ENCODE measurements at regions not wholly inside any gene's neighbourhood (a gene's known extent, or its start where the extent isn't known, plus 50 kb on each side); places are given as distances from the start of the nearest gene placed in this dataset.

DNA sequence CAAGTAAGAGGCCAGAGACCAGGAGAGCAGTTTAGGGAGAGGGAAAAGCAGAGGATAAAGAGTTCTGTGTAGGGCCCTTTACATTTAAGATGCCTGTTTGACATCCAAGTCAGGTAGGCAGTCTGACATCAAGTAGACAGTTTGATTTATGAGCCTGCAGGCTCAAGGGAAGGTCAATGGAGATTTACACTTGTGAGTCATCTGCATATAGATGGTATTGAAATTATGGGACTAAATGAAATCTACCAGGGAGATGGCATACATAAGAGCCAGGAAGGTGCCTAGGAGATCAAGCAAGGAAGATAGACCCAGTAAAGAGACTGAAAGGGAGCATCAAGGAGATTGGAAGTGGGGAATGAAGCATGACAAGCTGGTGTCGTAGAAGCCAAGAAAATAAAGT lies 212.4 kb upstream of the PKDCC start:
- TF ChIP-seq, protein P1, sequence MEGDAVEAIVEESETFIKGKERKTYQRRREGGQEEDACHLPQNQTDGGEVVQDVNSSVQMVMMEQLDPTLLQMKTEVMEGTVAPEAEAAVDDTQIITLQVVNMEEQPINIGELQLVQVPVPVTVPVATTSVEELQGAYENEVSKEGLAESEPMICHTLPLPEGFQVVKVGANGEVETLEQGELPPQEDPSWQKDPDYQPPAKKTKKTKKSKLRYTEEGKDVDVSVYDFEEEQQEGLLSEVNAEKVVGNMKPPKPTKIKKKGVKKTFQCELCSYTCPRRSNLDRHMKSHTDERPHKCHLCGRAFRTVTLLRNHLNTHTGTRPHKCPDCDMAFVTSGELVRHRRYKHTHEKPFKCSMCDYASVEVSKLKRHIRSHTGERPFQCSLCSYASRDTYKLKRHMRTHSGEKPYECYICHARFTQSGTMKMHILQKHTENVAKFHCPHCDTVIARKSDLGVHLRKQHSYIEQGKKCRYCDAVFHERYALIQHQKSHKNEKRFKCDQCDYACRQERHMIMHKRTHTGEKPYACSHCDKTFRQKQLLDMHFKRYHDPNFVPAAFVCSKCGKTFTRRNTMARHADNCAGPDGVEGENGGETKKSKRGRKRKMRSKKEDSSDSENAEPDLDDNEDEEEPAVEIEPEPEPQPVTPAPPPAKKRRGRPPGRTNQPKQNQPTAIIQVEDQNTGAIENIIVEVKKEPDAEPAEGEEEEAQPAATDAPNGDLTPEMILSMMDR (IDR thresholded peaks at IDR 0.05; ENCODE audit: low read length): no peak
- TF ChIP-seq EZH2phosphoT487 (IDR thresholded peaks at IDR 0.05; ENCODE audit: low read length): no peak

Measured in MM.1S (cell line).